ENCODE measurements at regions not wholly inside any gene's neighbourhood (a gene's known extent, or its start where the extent isn't known, plus 50 kb on each side); places are given as distances from the start of the nearest gene placed in this dataset.

GRCh38 chr5:56499491-56499890 lies 266.4 kb upstream of the ANKRD55 start:
- TF ChIP-seq, protein P1, sequence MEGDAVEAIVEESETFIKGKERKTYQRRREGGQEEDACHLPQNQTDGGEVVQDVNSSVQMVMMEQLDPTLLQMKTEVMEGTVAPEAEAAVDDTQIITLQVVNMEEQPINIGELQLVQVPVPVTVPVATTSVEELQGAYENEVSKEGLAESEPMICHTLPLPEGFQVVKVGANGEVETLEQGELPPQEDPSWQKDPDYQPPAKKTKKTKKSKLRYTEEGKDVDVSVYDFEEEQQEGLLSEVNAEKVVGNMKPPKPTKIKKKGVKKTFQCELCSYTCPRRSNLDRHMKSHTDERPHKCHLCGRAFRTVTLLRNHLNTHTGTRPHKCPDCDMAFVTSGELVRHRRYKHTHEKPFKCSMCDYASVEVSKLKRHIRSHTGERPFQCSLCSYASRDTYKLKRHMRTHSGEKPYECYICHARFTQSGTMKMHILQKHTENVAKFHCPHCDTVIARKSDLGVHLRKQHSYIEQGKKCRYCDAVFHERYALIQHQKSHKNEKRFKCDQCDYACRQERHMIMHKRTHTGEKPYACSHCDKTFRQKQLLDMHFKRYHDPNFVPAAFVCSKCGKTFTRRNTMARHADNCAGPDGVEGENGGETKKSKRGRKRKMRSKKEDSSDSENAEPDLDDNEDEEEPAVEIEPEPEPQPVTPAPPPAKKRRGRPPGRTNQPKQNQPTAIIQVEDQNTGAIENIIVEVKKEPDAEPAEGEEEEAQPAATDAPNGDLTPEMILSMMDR (IDR thresholded peaks at IDR 0.05): no peak
- TF ChIP-seq POLR2A (IDR thresholded peaks at IDR 0.05): no peak

Data from right lobe of liver (tissue), 4 donors.